ENCODE measurements at regions not wholly inside any gene's neighbourhood (a gene's known extent, or its start where the extent isn't known, plus 50 kb on each side); places are given as distances from the start of the nearest gene placed in this dataset.
"Not testable (repeated sequence)": the region's sequence is repeated elsewhere in the genome, so short reads cannot be mapped to it uniquely, and the experiment has no call there.

DNA sequence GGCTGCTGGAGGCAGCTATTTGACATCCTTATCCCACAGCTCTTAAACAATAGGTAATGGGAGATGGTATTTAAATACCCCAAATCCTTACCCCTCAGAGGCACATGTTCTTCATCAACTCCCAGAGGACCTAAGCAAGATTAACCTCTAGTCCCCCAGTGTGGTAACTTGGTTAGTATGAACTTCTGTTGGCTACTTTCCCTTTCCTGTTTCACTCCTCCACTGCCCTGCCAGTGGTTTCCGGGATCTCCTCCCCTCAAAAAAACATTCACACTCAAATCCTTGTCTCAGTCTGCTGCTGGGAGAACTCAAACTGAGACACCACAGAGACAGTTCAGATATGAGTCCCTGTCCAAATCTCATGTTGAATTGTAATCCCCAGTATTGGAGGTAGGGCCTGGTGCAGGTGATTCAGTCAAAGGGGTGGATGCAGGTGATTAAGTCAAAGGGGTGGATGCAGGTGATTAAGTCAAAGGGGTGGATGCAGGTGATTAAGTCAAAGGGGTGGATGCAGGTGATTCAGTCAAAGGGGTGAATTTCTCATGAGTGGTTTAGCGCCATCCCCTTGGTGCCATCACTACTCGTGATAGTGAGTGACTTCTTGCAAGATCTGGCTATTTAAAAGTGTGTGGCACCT is 335.0 kb upstream of the CTNNB1 start:
- no peak for DNase-seq

GRCh38 chr3:40864915-40865314 is 334.4 kb upstream of the CTNNB1 start:
- DNase-seq, result no peak

DNA sequence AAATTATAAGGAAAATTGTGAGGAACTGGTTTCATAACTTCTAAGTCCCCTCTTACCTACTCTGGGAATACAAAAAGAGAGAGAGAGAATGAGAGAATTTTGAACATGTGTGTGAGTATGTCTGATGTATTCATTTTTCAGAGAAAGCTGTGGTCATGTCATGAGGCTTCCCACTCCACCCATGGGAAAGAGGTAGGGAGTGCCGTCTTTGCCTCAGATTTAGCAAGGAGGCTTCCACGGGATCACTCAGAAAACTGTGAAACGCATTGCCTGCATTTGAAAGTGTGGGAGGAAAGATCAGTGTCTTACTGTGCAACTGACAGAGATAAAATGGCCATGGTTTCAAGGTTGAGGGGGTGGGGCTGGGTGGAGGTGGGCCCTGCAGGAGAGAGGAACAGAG is 331.5 kb upstream of the CTNNB1 start:
- no peak for DNase-seq

- DNase-seq, result no peak
Measured at GRCh38 chr3:40869013-40869412, 330.3 kb upstream of the CTNNB1 start.

- DNase-seq, result no peak
Measured at GRCh38 chr3:40869939-40870338, 329.4 kb upstream of the CTNNB1 start.

GRCh38 chr3:40871394-40871793 is 327.9 kb upstream of the CTNNB1 start:
- no peak for DNase-seq

DNA sequence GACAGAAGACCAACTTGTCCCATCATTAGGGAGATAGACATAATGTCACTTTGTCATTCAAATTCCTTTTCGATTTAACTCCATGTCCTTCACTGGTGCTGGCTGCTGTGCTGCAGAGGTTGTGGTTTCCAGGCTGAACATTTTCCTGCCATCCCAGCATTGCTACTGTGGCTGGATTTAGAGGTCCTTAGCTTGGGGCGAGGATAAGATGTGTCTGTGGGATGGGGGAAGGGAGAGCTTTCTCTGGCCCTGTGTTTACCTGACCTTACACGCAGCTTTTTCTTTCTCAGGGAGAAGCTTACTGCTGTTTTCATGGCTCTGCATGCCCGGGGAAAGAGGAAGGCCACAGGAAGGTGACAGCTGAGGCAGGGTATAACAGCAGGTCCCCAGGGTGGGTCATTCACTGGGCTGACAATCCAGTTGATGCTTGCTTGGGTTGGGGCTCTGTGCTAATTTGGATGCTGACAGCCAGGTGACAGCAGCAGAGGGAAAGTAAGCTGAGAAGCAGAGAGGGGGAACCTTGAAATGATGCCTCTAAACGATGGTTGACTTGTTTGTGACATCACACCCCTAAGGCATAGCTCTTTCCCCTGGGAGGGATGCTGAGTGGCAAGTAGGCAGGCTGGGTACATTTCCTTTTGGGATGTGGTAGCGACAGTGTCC is 326.9 kb upstream of the CTNNB1 start:
- no peak for DNase-seq

- no peak for DNase-seq
Measured at GRCh38 chr3:40873476-40873875, 325.8 kb upstream of the CTNNB1 start.

GRCh38 chr3:40873934-40874699 is 325.2 kb upstream of the CTNNB1 start:
- DNase-seq, result no peak

DNA sequence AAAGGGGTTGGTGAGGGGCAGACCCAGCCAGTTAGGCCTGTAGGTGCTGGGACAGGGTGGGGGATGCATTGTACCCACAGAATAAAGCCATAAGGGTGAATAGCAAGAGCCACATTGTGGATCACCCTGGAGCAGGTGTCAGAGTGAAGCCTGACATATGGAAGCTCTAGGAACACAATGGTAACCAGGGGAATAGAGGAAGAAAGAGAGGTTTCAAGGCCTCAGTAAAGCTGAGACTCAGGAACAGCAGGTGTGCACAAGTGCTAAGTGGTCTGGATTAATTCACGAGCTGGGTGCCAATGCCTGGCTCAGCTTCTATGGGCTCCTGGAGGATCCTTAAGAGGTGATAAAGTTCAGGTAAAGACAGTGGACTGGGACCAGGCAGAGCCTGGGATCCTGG is 323.7 kb upstream of the CTNNB1 start:
- no peak for DNase-seq

- no peak for DNase-seq
Measured at GRCh38 chr3:40876009-40876408, 323.3 kb upstream of the CTNNB1 start.

DNA sequence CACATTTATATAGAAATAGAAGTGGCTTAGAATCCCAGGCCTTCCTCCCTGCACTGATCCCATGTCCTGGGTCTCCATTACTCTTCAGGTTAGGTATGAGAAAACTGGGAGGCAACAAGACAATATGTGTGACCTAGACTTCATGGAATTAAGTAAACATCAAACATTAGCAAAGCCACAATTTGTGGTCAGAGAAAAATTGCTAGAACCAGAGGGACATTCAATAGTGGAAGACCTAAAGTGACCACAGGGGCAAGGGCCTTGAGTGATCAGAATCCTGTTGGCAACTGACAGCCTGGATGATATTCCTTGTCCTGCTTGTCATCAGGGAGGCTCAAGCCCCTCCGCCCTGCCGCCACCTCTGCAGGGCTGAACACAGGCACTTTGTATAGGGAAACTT is 322.8 kb upstream of the CTNNB1 start:
- no peak for DNase-seq

DNA sequence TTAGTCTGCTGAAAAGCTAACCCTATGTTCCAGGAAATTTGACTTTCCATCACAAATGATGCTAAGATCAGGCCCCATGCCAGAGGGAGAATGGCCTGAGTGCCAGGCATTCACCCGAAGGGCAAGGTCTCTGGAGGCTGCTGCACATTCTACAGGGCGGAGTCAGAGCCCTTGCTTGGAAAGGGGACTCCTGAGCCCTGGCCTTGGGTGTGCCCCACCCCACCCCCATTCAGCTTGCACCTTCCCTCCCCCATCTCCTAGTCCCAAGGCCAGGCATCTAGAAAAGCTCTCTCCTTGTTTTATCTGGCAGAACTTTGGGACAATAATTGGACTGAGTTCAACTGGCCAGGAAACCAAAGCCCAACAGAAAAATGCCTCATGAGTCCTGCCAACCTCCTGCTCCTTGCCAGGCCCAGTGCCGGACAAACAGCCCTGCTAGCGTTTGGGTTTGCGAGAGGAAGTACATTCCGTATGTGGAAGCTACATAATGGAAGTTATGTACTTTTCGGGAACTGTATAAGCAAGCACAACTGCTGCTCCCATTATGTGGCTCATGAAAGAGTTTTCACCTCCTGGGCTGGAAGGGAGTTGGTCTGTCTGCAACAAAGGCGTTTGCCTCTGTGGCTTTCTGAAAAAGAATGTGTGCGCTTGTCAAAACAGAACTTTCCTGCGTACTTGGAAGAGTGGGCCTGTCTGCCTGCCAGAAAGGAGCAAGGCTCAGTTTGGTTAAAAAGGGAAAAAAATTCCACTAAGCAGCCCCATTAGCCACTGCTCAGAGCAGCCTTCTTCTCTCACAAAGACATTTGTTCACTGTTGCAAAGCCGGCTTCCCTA is 321.5 kb upstream of the CTNNB1 start:
- DNase-seq, result no peak

GRCh38 chr3:40878464-40878905 is 320.8 kb upstream of the CTNNB1 start:
- DNase-seq, result no peak

GRCh38 chr3:40885430-40885829 is 313.9 kb upstream of the CTNNB1 start:
- no peak for DNase-seq

GRCh38 chr3:40886660-40887425 is 312.5 kb upstream of the CTNNB1 start:
- no peak for DNase-seq

- DNase-seq, result no peak
Measured at GRCh38 chr3:40891186-40891585, 308.1 kb upstream of the CTNNB1 start.

- no peak for DNase-seq
Measured at GRCh38 chr3:40895109-40895508, 304.2 kb upstream of the CTNNB1 start.

DNA sequence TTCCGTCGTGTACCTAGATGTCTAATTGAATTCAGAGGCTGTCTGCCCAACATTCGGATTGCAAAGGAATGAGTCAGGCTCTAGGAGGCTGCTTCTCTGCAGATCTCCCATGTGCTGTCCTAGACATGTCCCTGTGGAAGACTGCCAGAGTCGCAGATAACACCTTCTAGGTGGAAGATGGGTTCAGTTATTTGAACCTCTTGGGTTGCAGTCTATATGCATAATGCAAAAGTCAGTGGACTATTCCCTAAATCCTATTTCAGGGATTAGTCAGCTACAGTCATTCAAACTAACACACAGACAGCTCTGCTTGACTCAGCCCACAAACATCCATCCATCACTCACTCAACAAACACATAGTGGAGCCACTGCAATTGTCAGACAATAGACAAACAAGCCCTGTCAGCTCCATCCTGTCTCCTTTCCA is 300.0 kb upstream of the CTNNB1 start:
- no peak for DNase-seq

DNA sequence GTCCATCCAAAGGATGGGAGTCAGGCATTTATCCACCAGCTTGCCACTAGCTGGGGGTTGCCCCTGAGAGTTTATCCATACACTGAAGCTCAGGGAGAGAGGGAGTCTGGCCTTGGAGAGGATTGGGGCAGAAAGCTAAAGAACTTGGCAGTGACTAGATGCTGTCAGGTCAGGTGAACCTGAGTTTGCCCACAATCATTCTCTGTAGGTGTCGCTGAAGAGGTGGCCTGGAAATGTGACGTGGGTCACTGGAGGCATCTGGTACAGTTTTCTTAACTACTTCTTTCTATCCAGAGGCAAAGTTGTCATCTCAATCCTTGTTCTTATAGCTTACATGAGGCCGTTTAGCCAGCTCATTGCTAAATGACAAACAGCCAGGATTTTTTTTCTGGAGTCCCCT is 298.0 kb upstream of the CTNNB1 start:
- no peak for DNase-seq

DNA sequence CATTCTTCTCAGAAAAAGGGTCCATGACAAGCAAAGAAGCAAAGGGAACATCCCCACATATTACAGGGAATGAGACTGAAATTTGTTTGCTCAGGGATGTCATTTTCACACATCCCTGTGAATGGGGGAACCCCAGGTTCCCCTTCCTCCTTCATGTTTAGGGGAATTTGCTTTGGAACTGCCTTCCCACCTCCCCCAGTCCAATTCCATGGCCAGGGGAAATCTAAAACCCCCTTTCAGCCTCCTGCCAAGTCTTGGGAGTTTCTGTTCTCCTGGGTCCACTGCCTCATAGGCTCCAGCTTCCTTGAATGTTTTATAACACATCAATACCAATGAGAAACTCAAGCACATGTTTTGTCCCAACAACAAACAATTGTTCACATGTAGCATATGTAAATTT is 297.5 kb upstream of the CTNNB1 start:
- no peak for DNase-seq

GRCh38 chr3:40907907-40908465 is 291.3 kb upstream of the CTNNB1 start:
- not testable (repeated sequence) for DNase-seq

Data from stimulated activated CD4-positive, alpha-beta T cell treated with anti-CD3 and anti-CD28 coated beads, Interleukin-1b, Interleukin-23, amount 100 ng/mL, for 48 hours (primary cell).